Keratinocyte (primary cell): ENCODE measurements at regions not wholly inside any gene's neighbourhood (a gene's known extent, or its start where the extent isn't known, plus 50 kb on each side); places are given as distances from the start of the nearest gene placed in this dataset.

Source experiments
- DNase-seq: peaks from one replicate; pipeline ENCODE4 v3.0.0-alpha.2; 2011; ENCODE audit warnings: low read depth, missing footprints, low spot score
- FAIRE-seq: peaks from 2 replicates; lab custom pipeline; 2011; peaks lifted over from hg19 to GRCh38; lab: Jason Lieb, UNC
- H2AFZ ChIP-seq: 2 replicates; pipeline ENCODE4 v1.6.0; 2012; ENCODE audit warnings: low read length, control low read depth, inconsistent platforms; ENCODE audit not compliant: control insufficient read depth
- H3K27ac ChIP-seq: 2 replicates; pipeline ENCODE4 v1.5.1; 2011; ENCODE audit warnings: low read length; ENCODE audit not compliant: control insufficient read depth, insufficient read depth
- H3K27me3 ChIP-seq: 3 replicates; pipeline ENCODE4 v1.6.0; 2011; ENCODE audit warnings: low read length; ENCODE audit not compliant: control insufficient read depth, insufficient read depth; ENCODE audit errors: extremely low read depth
- H3K36me3 ChIP-seq, 2 experiments: 2 replicates in 1 of 2; 3 replicates in 1 of 2; pipeline ENCODE4 v1.5.1; 2011; ENCODE audit warnings: low read length in 2 of 2, mild to moderate bottlenecking in 1 of 2; ENCODE audit not compliant: control insufficient read depth in 2 of 2, insufficient read depth in 2 of 2; ENCODE audit errors: extremely low read depth in 1 of 2
- H3K4me1 ChIP-seq: 3 replicates; pipeline ENCODE4 v1.5.1; 2011; ENCODE audit warnings: low read length; ENCODE audit not compliant: control insufficient read depth, insufficient read depth; ENCODE audit errors: extremely low read depth
- H3K4me2 ChIP-seq: 3 replicates; pipeline ENCODE4 v1.6.0; 2011; ENCODE audit warnings: low read depth, low read length; ENCODE audit not compliant: control insufficient read depth, insufficient read depth; ENCODE audit errors: extremely low read depth
- H3K4me3 ChIP-seq, 3 experiments: fragments of 200-600 bp in 1 of 3; sonication (generic) in 1 of 3; 2 replicates in 2 of 3; 3 replicates in 1 of 3; pipeline ENCODE4 v1.5.1; 2011 to 2016; ENCODE audit warnings: low read length in 3 of 3, mild to moderate bottlenecking in 3 of 3, control low read depth in 2 of 3, inconsistent platforms in 1 of 3, low read depth in 1 of 3, mixed read lengths in 1 of 3, mixed run types in 1 of 3, moderate library complexity in 1 of 3; ENCODE audit not compliant: control insufficient read depth in 2 of 3, insufficient read depth in 2 of 3; ENCODE audit errors: extremely low read depth in 1 of 3
- H3K79me2 ChIP-seq: 2 replicates; pipeline ENCODE4 v1.6.0; 2012; ENCODE audit warnings: low read length; ENCODE audit not compliant: control insufficient read depth, insufficient read depth
- H3K9ac ChIP-seq: 3 replicates; pipeline ENCODE4 v1.6.0; 2011; ENCODE audit warnings: low read length; ENCODE audit not compliant: control insufficient read depth, insufficient read depth; ENCODE audit errors: extremely low read depth
- H3K9me1 ChIP-seq: 3 replicates; pipeline ENCODE4 v1.6.0; 2011; ENCODE audit warnings: low read length; ENCODE audit not compliant: control insufficient read depth, insufficient read depth; ENCODE audit errors: extremely low read depth
- H3K9me3 ChIP-seq: 2 replicates; pipeline ENCODE4 v1.5.1; 2012; ENCODE audit warnings: low read depth, low read length; ENCODE audit not compliant: control insufficient read depth
- H4K20me1 ChIP-seq: 3 replicates; pipeline ENCODE4 v1.6.0; 2011; ENCODE audit warnings: low read length; ENCODE audit not compliant: control insufficient read depth, insufficient read depth; ENCODE audit errors: extremely low read depth
- EZH2 ChIP-seq: IDR thresholded peaks from one replicate; pipeline ENCODE4 v1.6.1; 2012; ENCODE audit warnings: inconsistent platforms, mild to moderate bottlenecking, low read length, moderate library complexity
- dilution Hi-C: fragments of 300-500 bp; cut with MboI; formaldehyde crosslinking; loops from one replicate; pipeline ENCODE4 v1.7.0; 2020; ENCODE audit warnings: low sequenced_read_pairs; ENCODE audit not compliant: extremely low pct_ligation_motif_present
- TF ChIP-seq, protein P1 (sequence below), 3 experiments: IDR thresholded peaks in 1 of 3; conservative IDR thresholded peaks in 1 of 3; optimal IDR thresholded peaks in 1 of 3; 2 replicates in 2 of 3; 3 replicates in 1 of 3; pipeline versions ENCODE3 to v1.5.1; 2011; ENCODE audit warnings: low read length in 3 of 3, mild to moderate bottlenecking in 3 of 3, moderate library complexity in 2 of 3, control low read depth in 1 of 3, inconsistent platforms in 1 of 3; ENCODE audit not compliant: insufficient read depth in 2 of 3; ENCODE audit errors: extremely low read depth in 1 of 3

DNA sequence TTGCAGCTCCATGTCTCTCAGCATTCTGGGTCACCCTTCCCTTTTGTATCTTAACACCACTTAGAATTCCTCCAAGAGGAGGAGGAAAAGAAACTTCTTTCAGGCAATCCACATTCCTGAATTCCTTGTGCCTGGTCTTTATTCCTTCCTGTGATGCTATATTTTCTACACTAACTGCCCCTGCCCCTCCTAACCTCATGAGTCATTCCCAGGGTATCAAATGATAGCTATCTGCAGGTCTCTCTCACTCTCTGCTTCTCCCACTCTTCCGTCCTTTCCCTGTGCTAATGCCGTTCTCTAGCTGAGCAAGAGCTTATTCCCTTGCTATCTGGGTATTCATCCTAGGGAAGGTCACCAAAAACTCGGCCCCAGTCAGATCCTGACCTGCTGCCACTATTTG, 395.0 kb upstream of the TCF4 start:
- Histone ChIP-seq H3K4me1 (no peaks in the 10 kb centered on the region), H3K4me3 (no peak overlapping the region), H3K27me3 (no peaks in the 10 kb centered on the region), H4K20me1 (no peaks in the 10 kb centered on the region), H2AFZ (no peak overlapping the region), H3K9ac (no peak overlapping the region), H3K36me3 (no peaks in the 10 kb centered on the region), H3K27ac (no peak overlapping the region), H3K9me1 (no peaks in the 10 kb centered on the region), H3K9me3 (no peaks in the 10 kb centered on the region), H3K79me2 (no peaks in the 10 kb centered on the region), H3K4me2 (no peak overlapping the region)
- dilution Hi-C loops: no loop called here
- TF ChIP-seq EZH2: no peak
- TF ChIP-seq, protein P1, sequence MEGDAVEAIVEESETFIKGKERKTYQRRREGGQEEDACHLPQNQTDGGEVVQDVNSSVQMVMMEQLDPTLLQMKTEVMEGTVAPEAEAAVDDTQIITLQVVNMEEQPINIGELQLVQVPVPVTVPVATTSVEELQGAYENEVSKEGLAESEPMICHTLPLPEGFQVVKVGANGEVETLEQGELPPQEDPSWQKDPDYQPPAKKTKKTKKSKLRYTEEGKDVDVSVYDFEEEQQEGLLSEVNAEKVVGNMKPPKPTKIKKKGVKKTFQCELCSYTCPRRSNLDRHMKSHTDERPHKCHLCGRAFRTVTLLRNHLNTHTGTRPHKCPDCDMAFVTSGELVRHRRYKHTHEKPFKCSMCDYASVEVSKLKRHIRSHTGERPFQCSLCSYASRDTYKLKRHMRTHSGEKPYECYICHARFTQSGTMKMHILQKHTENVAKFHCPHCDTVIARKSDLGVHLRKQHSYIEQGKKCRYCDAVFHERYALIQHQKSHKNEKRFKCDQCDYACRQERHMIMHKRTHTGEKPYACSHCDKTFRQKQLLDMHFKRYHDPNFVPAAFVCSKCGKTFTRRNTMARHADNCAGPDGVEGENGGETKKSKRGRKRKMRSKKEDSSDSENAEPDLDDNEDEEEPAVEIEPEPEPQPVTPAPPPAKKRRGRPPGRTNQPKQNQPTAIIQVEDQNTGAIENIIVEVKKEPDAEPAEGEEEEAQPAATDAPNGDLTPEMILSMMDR (optimal IDR thresholded peaks at IDR 0.05 in 1 of 3, IDR thresholded peaks at IDR 0.05 in 1 of 3, conservative IDR thresholded peaks at IDR 0.05 in 1 of 3; ENCODE audit: extremely low read depth in 1 of 3, insufficient read depth in 2 of 3, low read length in 3 of 3): no peak
- DNase-seq (no peak), FAIRE-seq (no peak)

GRCh38 chr18:55981712-55982475, 393.9 kb upstream of the TCF4 start:
- no peak overlapping the region for H3K4me3 ChIP-seq
- H3K9me3 ChIP-seq: no peaks in the 10 kb centered on the region
- TF ChIP-seq EZH2: no peak
- TF ChIP-seq, protein P1 (optimal IDR thresholded peaks at IDR 0.05 in 1 of 3, IDR thresholded peaks at IDR 0.05 in 1 of 3, conservative IDR thresholded peaks at IDR 0.05 in 1 of 3; ENCODE audit: extremely low read depth in 1 of 3, insufficient read depth in 2 of 3, low read length in 3 of 3): no peak
- H3K27me3 ChIP-seq: no peaks in the 10 kb centered on the region
- no peaks in the 10 kb centered on the region for H3K36me3 ChIP-seq
- H3K4me2 ChIP-seq: no peak overlapping the region
- dilution Hi-C loops: no loop called here
- H4K20me1 ChIP-seq: no peaks in the 10 kb centered on the region
- no peaks in the 10 kb centered on the region for H3K79me2 ChIP-seq
- no peaks in the 10 kb centered on the region for H3K9me1 ChIP-seq
- H3K4me1 ChIP-seq: no peaks in the 10 kb centered on the region
- no peak for DNase-seq
- FAIRE-seq: no peak
- H3K9ac ChIP-seq: no peak overlapping the region
- no peak overlapping the region for H2AFZ ChIP-seq
- no peak overlapping the region for H3K27ac ChIP-seq
